NAMALWA (cell line): ENCODE measurements at regions not wholly inside any gene's neighbourhood (a gene's known extent, or its start where the extent isn't known, plus 50 kb on each side); places are given as distances from the start of the nearest gene placed in this dataset.
A peak's percentile ranks its signal among the peaks of the same experiment; 100 is the strongest.

Experiments
- DNase-seq: peaks from one replicate; pipeline ENCODE4 v3.0.0-alpha.2; 2015; ENCODE audit warnings: low spot score

DNA sequence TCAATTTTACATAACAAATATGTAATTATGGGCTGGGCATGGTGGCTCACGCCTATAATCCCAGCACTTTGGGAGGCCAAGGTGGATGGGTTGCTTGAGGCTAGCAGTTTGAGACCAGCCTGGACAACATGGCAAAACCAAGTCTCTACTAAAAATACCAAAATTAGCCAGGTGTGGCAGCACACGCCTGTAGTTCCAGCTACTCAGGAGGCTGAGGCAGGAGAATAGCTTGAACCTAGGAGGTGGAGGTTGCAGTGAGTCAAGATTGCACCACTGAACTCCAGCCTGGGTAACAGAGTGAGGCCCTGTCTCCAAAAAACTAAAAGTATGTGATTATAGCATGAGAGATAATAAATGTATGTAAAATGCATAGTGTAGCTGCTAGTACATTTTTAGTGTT is 229.0 kb downstream of the PPARGC1A start:
- DNase-seq = peak; percentile 9

DNA sequence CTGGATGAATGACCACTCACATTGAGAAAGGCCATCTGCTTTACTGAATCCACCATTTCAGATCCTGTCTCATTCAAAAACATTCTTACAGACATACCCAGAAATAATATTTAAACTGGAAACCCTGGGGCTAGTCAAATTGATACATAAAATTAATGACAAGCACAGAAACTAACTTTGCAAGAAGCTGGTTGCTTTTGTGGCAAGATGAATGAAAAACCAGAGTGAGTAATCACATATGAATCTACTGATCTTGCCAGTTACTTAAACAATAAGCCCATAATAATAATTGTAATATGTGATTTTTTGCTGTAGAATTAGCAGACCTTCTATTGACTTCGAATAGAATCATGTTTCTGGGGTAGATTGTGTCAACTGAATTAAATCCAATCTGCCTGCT is 235.1 kb downstream of the PPARGC1A start:
- no peak for DNase-seq

DNA sequence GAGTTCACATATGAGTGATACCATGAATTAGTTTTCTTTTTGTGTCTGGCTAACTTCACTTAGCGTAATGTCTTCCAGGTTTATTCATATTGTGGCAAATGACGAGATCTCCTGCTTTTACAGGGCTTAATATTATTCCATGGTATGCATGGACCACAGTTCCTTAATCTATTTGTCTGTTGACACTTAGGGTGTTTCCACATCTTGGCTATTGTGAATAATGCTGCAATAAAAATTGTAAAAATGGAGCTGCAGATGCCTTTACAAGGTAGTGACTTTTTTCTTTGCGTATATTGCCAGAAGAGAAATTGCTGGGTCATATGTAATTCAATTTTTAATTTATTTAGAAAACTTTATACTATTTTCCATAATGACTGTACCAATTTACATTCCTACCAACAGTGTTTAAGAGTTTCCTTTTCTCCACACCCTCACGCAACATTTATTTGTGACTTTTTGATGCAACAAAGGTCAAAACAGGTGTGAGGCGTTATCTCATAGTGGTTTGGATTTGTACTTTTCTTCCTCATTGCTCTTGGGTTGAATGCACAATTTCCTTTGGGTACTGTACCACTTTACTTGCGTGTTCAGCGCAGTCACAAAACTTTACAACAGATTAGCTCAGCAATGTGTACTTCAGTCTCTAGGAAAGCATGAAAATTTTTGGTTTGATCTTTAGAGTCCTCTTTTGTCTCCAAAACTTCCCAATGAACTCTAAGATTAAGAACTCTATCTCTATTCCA is 240.8 kb downstream of the PPARGC1A start:
- DNase-seq = no peak

DNA sequence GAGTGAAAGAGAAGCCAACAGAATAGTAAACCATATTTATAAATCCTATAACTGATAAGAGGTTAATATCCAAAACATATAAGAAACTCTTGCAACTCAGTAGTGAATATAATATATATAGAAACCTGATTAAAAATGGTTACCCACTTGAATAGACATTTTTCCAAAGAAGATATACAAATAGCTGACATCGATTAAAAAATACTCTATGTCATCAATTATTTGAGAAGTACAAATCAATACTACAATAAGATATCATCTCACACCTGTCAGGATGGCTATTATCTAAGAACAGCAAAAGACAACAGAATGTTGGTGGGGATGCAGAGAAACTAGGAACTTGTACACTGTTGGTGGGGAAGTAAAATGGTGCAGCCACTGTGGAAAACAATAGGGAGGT is 254.4 kb downstream of the PPARGC1A start:
- DNase-seq = no peak

DNA sequence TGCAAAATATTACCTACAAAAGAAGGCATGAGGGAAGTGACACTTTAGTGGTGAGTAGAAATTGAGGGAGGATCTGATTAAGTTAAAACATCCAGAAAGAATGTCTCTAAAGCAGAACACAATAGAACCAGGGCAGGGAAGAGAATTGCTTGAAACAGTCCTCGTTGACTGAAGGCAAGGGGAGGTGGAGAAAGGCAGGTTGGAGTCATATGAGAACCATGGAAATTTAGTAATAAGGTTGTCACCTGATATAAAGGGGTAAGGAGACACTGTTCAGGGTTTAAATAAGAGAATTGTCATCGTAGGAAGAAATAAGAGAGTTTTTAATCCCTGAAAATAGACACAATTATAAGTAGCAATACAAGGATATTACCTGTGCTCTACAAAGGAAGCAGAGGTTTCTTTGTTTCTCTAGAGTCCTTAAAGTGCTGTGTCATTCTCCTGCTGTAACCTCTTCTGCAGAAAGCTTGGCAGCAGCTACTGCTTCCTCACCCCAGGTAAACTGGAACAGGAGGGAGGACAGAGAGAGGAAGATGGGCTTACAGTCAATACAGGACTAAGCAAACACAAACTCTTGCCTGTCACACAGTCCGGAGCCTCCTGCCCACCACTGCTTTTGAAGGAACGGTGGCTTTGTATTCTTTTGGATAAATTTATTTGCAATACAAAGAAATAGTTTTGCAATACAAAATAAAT is 258.4 kb downstream of the PPARGC1A start:
- no peak for DNase-seq

DNA sequence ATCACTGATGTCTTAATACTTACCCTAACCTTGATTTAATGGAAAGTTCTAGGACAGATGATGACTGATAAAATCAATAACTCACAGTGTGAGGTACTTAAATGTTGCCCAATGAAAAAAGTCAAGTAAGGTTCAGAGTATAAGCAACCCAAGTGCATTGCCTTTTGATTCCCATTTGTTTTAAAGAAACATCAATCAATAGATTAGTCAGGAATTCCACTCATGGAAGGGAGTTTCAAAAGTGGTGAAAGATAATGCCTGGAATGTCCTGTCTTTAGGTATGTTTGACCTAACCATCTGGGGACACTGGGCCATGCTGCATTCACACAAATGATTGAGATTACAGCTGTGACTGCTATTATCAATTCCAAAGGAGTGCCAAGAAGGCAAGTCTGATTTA is 259.7 kb downstream of the PPARGC1A start:
- DNase-seq = no peak

DNA sequence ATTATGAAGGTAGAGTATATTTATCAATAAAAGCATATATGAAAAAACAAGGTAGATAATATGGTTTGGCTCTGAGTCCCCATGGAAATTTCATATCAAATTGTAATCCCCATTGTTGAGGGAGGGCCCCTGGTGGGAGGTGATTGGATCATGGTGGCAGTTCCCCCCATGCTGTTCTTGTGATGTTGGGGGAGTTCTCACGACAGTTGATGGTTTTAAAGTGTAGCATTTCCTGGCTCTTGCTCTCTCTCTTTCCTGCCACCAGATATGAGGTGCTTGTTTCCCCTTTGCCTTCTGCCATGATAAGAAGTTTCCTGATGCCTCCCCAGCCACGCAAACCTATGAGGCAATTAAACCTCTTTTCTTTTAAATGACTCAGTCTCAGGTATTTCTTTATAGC is 260.4 kb downstream of the PPARGC1A start:
- DNase-seq = no peak

DNA sequence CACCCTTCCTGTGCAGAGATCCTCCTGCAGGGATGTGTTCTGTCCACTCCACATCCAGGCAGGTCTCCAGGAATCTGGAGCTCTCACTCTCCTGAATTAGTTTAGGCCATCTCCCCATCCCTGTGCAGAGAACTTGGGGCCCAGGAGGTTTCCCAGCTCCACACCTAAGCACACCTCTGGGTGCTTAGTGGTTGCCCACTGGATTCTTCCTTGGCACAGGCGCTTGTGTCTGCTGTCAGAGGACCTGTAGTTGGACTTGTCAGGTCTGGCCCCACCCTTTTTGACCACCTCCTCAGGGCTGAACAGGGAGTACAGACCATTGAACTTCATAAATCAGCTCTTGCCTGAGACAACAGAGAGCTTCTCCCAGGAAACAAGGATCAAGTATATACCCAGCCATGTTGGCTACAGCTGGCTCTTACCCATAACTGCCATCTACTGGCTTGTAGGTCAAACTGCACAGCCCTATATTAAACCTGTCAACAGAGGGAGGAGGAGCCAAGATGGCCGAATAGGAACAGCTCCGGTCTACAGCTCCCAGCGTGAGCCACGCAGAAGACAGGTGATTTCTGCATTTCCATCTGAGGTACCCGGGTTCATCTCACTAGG is 275.5 kb downstream of the PPARGC1A start:
- peak; percentile 40 for DNase-seq

DNA sequence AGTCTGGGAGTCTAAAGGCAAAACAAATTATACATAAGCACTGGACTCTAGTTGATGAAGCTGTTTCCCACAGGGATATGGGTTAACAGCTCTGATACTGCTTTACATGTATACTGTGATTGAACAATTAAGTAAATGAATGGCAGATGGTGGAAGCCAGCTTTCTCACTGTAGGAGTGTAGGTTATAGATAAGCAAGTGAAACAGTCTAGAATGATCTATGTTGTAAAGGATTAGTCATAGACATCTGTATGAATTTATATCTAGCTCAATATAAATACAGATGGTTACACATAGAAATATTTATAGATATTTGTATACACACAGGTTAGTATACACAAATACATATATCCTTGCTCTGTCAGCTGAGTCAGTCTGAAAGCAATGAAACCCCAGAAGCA is 276.1 kb downstream of the PPARGC1A start:
- no peak for DNase-seq

DNA sequence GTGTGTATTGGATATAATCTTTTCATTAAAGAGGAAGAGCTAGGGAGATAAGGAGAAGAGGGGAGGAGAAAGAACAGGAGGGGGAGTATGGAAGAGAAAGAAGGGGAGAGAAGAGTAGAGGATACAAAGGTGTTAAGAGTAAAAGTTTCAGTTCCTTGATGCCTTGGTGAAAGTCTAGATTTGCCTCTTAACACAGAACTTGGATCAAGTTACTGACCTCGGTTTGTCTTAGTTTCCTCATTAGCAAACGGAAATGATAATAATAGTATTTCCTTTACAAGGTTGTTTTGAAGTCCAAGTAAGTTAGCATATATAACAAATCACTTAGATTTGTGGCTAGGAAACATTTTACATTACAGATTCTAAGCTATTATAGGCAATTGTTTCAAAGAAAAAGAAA is 287.1 kb downstream of the PPARGC1A start:
- no peak for DNase-seq

DNA sequence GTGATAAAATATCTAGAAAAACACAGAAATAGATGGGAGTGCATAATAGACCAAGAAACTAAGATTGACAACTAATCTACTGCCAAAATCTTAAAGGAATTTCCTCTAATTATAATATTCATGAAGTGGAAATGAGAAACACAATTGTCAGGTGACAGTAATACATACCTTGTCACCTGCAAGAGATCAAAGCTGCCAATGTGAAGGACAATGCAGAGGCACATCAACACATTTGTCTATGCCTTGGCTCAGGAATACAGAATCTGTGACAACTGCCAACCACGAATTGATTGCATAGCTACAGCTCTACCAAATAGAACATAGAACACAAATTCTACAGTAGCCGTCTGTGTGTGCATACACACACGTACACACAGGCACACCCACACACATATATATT is 295.7 kb downstream of the PPARGC1A start:
- no peak for DNase-seq

DNA sequence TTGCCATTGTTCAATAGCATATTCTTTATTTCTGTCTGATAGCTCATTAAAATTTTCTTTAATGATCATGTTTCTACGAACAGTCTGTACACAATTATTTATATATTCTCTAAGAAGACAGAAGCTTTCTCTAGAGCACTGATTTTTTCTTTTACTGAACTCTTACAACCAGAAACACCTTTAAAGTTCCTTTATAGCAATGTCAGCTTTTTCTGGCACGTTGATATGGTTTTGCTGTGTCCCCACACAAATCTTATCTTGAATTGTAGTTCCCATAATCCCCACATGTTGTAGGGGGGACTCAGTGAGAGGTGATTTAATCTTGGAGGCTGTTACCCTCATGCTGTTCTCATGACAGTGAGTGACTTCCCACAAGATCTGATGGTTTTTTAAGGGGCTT is 299.4 kb downstream of the PPARGC1A start:
- DNase-seq = peak; percentile 2

DNA sequence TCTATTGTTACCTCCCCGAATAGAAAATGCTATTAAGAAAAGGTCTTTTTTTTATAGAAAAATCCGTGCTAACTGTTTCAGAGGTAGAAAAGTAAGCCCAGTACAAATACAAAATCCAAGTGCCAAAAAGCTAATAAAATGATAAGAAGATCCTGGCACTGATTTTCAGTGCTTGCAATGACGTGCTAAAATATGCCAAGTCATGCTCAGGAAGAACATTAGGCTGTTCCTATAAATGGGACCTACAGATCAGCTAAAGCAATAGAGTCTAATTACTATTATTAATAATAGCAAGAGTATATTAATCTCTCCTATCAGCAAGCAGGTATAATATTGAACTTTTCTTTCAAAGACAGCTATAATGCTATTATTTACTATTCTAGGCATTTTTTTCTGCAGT is 305.8 kb downstream of the PPARGC1A start:
- no peak for DNase-seq

DNA sequence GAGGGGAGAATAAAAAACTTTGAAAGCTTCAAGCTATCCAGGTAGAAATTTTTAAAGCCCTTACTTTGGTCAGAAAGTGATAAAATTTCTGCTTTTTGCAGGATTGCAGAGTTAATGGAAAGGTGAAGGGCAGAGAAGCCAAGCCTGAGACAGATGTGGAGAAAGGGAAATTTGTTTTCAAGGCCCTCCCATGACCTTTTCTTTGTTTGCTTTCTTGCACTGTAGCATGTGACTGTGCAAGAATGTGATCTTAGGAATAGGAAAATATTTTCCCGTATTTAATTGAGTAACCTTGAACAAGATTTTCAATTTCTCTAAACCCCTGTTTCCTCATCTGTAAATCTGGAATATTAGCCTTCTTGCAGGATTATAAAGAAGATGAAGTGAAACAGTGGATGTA is 307.2 kb downstream of the PPARGC1A start:
- no peak for DNase-seq

DNA sequence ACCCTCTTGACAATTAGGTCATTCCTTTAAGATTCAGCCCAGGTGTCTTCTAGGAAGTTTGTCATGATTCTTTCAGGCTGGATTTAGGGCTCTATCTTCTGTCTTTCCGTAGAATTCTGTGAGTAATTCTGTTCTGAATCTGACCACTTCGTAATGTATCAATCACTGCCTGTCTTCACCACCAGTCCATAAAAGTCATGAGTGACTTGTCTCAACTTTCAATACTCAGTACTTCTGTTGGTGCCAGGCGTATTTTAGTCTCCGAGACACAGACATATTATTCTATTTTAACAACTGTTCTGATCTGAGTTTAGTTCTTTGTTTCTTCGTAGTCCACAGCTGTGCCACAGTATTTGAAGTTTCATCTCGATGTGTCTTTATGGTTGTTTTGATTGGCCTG is 310.7 kb downstream of the PPARGC1A start:
- DNase-seq = no peak

DNA sequence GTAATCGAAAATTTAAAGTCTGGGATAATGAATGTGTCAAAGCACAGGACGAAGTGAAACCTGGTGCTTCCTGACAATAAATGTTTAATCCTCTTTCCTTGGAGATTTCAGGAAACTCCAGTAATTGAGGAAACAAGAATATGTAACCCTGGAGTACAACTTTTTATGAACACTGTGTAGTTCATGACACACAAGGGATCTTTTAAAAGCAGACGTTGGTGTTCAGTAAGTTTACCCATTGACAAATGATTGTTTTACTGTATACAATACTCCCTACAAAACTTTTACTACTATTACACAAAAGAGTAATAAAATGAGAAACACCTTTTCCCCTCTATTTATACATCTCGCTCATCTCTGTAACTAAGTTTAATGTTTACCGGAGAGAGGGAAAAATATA is 312.4 kb downstream of the PPARGC1A start:
- DNase-seq = no peak

DNA sequence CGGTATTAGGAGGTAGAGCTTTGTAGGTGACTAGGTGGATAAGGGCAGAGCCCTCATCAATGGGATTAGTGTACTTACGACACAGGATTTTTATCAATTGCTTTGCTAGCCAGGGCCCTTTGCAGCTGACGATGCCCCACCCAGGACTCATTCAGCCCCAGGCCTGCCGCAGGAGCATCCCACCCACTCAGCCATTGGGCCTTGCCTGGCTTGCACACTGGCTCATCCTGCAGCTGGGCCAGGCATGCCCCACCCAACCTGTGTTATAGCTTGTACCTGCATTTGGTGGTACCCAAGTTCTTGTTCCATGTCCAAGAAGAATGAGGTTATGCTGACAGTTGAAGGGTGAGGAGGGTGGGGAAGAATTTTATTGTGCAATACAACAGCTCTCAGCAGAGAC is 317.5 kb downstream of the PPARGC1A start:
- DNase-seq = no peak

DNA sequence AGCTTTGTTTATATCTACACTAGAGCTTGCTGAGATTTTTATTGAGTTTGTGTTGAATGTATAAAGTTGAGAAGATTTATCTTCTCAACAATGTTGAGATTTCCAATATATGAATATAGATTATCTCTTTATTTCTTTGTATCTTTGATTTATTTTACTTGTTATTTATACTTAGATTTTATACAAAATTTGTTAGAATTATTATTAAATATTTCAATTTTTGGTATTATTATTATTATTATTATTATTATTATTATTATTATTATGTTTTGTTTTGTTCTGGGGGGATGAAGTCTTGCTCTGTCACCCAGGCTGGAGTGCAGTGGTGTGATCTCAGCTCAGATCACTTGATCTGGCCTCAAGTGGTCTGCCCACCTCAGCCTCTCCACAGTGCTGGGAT is 322.5 kb downstream of the PPARGC1A start:
- no peak for DNase-seq

DNA sequence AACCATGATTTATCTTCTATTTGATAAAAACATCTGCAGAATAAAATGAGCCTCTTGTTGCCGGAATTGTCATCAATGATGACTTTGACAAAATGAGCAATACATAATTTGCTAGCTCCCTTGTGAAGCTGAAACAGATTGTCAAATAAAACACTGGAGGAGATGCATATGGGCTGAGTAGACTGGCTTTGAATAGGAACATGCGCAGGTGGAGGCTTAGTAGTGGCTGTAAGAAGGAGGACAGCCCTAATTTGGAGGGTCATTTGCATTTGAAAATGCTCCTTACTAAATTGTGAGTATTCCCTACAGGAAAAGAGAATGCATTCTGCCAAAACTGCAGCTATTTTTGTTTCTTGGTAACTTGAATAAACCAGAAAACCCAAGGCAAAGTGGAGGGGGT is 329.1 kb downstream of the PPARGC1A start:
- no peak for DNase-seq

DNA sequence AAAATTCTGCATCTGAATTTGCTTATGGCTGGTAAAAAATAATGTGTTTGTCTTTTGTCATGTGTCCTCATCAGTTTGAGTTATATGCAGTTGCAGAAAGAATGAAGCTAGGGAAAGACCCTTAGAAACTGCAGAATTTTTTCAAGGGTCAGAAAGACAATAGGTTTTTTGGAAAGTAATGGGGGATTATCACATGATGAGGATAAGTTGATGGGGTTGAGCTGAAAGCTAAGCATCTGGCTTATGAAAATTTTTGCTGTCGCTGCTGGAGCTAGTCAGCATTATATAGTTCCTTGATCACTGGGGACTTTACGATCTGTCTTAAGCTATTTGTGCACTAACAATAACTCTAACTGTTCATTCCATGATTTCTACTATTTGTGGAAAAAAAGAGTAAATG is 331.7 kb downstream of the PPARGC1A start:
- DNase-seq = no peak

DNA sequence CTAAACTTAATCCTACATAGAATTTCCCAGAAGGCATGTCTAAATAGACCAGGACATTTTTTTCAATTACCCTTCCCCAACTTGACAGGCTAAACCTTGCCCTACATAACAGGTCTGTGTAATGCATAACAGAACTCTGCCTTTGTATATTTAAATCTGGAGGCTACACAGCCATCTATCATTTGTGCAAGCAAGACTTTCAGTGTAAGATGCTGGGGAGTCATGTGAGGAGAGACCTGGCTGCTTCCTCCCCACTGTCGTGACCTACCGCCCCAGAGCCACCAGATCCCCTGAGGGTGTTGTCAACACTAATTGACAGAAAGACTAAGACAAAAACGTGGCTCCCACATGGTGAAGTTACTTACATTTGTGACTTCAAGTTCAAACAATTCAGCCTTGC is 342.2 kb downstream of the PPARGC1A start:
- no peak for DNase-seq

DNA sequence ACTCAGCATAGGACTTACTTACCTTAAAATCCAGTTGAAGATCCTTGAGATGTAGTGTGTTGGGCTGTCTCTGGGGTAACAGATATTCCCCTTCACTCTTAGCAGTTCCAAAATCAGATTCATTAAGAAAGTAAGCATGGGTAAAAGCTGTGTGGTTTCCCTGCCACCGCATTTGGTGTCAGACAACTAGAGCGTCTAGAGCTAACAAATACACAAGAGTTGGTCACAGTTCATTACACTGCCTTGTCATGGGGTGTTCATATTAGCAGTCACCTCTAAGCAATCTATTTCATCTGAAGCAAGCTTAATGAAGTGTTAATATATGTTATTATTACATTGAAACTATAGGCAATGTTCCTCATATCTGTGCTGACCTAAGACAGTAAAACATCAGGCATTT is 342.8 kb downstream of the PPARGC1A start:
- DNase-seq = no peak

DNA sequence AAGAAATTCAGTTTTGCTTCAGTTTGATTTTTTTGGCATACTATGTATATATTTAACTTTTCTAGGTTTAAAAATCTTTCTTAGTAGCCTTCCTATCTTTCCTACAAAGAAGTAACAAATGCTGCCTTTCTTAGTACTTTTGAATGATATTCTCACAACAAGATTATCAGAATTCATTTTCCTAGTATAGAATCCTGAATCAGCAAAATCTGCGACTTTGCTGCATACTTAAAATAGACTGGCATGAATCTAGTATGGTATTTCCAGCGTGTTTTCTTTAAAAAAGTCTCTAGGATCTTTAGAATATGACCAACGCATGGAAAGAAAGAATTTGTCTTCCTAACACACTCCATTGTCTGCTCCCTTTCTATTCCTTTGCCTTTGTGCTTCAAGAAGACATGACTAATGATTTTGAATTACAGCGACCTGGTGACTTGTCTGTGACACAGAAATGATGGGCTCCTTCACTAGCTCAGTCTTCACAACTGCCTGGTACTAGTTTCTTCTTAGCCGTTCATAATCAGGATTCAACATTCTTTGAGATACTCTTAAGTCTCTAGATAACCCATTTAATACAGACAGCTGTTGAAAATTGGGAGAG is 349.8 kb downstream of the PPARGC1A start:
- no peak for DNase-seq
